ENCODE measurements at regions not wholly inside any gene's neighbourhood (a gene's known extent, or its start where the extent isn't known, plus 50 kb on each side); places are given as distances from the start of the nearest gene placed in this dataset.
"Not testable (repeated sequence)": the region's sequence is repeated elsewhere in the genome, so short reads cannot be mapped to it uniquely, and the experiment has no call there.

GRCh38 chr6:68025764-68026163 lies 609.3 kb upstream of the ADGRB3 start:
- no peak for TF ChIP-seq CTCF (IDR thresholded peaks at IDR 0.05; ENCODE audit: extremely low read depth, missing control alignments)
- no peak for DNase-seq (ENCODE audit: low spot score)

GRCh38 chr6:68024570-68025269 lies 610.4 kb upstream of the ADGRB3 start:
- no peak for DNase-seq (ENCODE audit: low spot score)
- no peak for TF ChIP-seq CTCF (IDR thresholded peaks at IDR 0.05; ENCODE audit: extremely low read depth, missing control alignments)

- DNase-seq (ENCODE audit: low spot score), result not testable (repeated sequence)
Measured at GRCh38 chr6:68022968-68023367, 612.1 kb upstream of the ADGRB3 start.

- DNase-seq (ENCODE audit: low spot score), result no peak
- no peak for TF ChIP-seq CTCF (IDR thresholded peaks at IDR 0.05; ENCODE audit: extremely low read depth, missing control alignments)
Measured at GRCh38 chr6:68013780-68014515, 621.1 kb upstream of the ADGRB3 start.

GRCh38 chr6:68012822-68013221 lies 622.3 kb upstream of the ADGRB3 start:
- TF ChIP-seq CTCF (IDR thresholded peaks at IDR 0.05; ENCODE audit: extremely low read depth, missing control alignments), result no peak
- no peak for DNase-seq (ENCODE audit: low spot score)

- no peak for DNase-seq (ENCODE audit: low spot score)
- no peak for TF ChIP-seq CTCF (IDR thresholded peaks at IDR 0.05; ENCODE audit: extremely low read depth, missing control alignments)
Measured at GRCh38 chr6:68010936-68011335, 624.1 kb upstream of the ADGRB3 start.

- TF ChIP-seq CTCF (IDR thresholded peaks at IDR 0.05; ENCODE audit: extremely low read depth, missing control alignments), result no peak
- peak; percentile 22 for DNase-seq (ENCODE audit: low spot score)
Measured at GRCh38 chr6:68008445-68008844, 626.6 kb upstream of the ADGRB3 start.

GRCh38 chr6:68007717-68008116 lies 627.4 kb upstream of the ADGRB3 start:
- no peak for TF ChIP-seq CTCF (IDR thresholded peaks at IDR 0.05; ENCODE audit: extremely low read depth, missing control alignments)
- no peak for DNase-seq (ENCODE audit: low spot score)

All from GM20000 (cell line).